MCF 10A (cell line): ENCODE measurements at regions not wholly inside any gene's neighbourhood (a gene's known extent, or its start where the extent isn't known, plus 50 kb on each side); places are given as distances from the start of the nearest gene placed in this dataset.

Experiments
- BruUV-seq: library from RNA; stranded (reverse); fragments of 400-500 nt; replicated peaks from 2 replicates; lab custom pipeline; 2021; lab: Mats Ljungman, UMichigan
- CTCF ChIA-PET: fragments of 300-600 bp; sonication (Branson Sonifier 250); formaldehyde crosslinking; extraction: SDS; loops from one replicate; lab custom pipeline; 2021; ENCODE audit warnings: antibody characterized with exemption, inconsistent platforms; lab: Yijun Ruan, JAX
- POLR2A ChIA-PET: fragments of 300-600, 350-650 bp; sonication (Branson Sonifier 250); formaldehyde crosslinking; extraction: SDS; loops from one replicate; lab custom pipeline; 2020; ENCODE audit warnings: antibody characterized with exemption, inconsistent platforms; lab: Yijun Ruan, JAX
- DNase-seq: peaks from one replicate; pipeline ENCODE4 v3.0.0-alpha.2; 2018; ENCODE audit not compliant: unreplicated experiment
- H3K27ac Mint-ChIP-seq: one replicate; pipeline ENCODE4 v1.8.0; 2022; ENCODE audit warnings: mild to moderate bottlenecking, low read depth, mixed read lengths; ENCODE audit not compliant: unreplicated experiment
- H3K27me3 Mint-ChIP-seq: one replicate; pipeline ENCODE4 v1.8.0; 2022; ENCODE audit warnings: mixed read lengths; ENCODE audit not compliant: insufficient read depth, unreplicated experiment
- H3K36me3 Mint-ChIP-seq: one replicate; pipeline ENCODE4 v1.8.0; 2022; ENCODE audit warnings: mild to moderate bottlenecking, moderate library complexity, mixed read lengths; ENCODE audit not compliant: insufficient read depth, unreplicated experiment
- H3K4me1 Mint-ChIP-seq: one replicate; pipeline ENCODE4 v1.8.0; 2022; ENCODE audit warnings: mixed read lengths; ENCODE audit not compliant: insufficient read depth, unreplicated experiment
- H3K4me3 Mint-ChIP-seq: one replicate; pipeline ENCODE4 v1.8.0; 2022; ENCODE audit warnings: mild to moderate bottlenecking, moderate library complexity, mixed read lengths; ENCODE audit not compliant: unreplicated experiment
- H3K9me3 Mint-ChIP-seq: one replicate; pipeline ENCODE4 v1.8.0; 2022; ENCODE audit warnings: mixed read lengths; ENCODE audit not compliant: unreplicated experiment
- CTCF ChIP-seq: fragments of 200-600 bp; IDR thresholded peaks from one replicate; pipeline ENCODE4 v1.8.0; 2022; ENCODE audit warnings: antibody characterized with exemption, mild to moderate bottlenecking; ENCODE audit not compliant: unreplicated experiment
- intact Hi-C: fragments of 100-400 bp; cut with micrococcal nuclease; formaldehyde crosslinking; loops from 2 replicates; pipeline ENCODE4 v1.14.1; 2022

- Mint-ChIP-seq H3K36me3 (no peaks in the 10 kb centered on the region), H3K4me1 (no peaks in the 10 kb centered on the region), H3K27me3 (peaks cover 14% of the 10 kb centered on the region), H3K9me3 (no peaks in the 10 kb centered on the region), H3K27ac (no peak overlapping the region), H3K4me3 (no peak overlapping the region)
- intact Hi-C loops = no loop called here
- CTCF ChIA-PET = no interaction called here
- BruUV-seq = no TSS peak
- no peak for TF ChIP-seq CTCF
- no peak for DNase-seq
- POLR2A ChIA-PET = no interaction called here
These were observed 553.2 kb downstream of the VRK1 start for GRCh38 chr14:97350415-97350814.

GRCh38 chr14:97350894-97351731 is 553.9 kb downstream of the VRK1 start:
- POLR2A ChIA-PET = no interaction called here
- Mint-ChIP-seq H3K4me1 (no peaks in the 10 kb centered on the region), H3K9me3 (no peaks in the 10 kb centered on the region), H3K36me3 (no peaks in the 10 kb centered on the region), H3K4me3 (no peak overlapping the region), H3K27ac (no peak overlapping the region), H3K27me3 (peaks cover 16% of the 10 kb centered on the region)
- TF ChIP-seq CTCF = no peak
- no TSS peak for BruUV-seq
- intact Hi-C loops = no loop called here
- CTCF ChIA-PET = no interaction called here
- DNase-seq = no peak

GRCh38 chr14:97353102-97353501 is 555.9 kb downstream of the VRK1 start:
- POLR2A ChIA-PET = no interaction called here
- no peak overlapping the region for H3K4me3 Mint-ChIP-seq
- peaks cover 29% of the 10 kb centered on the region for H3K27me3 Mint-ChIP-seq
- no peak for TF ChIP-seq CTCF
- no peaks in the 10 kb centered on the region for H3K4me1 Mint-ChIP-seq
- no TSS peak for BruUV-seq
- CTCF ChIA-PET = interaction anchor here (0.6 kb wide), 1 partner anchor 41 kb away, joined by 3 read pairs; no protein-coding TSS in a partner anchor
- no peaks in the 10 kb centered on the region for H3K9me3 Mint-ChIP-seq
- no peak overlapping the region for H3K27ac Mint-ChIP-seq
- intact Hi-C loops = no loop called here
- H3K36me3 Mint-ChIP-seq = no peaks in the 10 kb centered on the region
- no peak for DNase-seq

GRCh38 chr14:97354119-97354722 is 557.0 kb downstream of the VRK1 start:
- Mint-ChIP-seq H3K9me3 (no peaks in the 10 kb centered on the region), H3K36me3 (no peaks in the 10 kb centered on the region), H3K4me1 (no peaks in the 10 kb centered on the region), H3K4me3 (no peak overlapping the region), H3K27ac (no peak overlapping the region), H3K27me3 (peaks cover 39% of the 10 kb centered on the region)
- CTCF ChIA-PET = interaction anchor here (0.6 to 0.7 kb wide), 4 partner anchors 11 to 475 kb away, joined by 3 to 5 read pairs (median 3); no protein-coding TSS in a partner anchor
- no peak for DNase-seq
- intact Hi-C loops = no loop called here
- TF ChIP-seq CTCF = no peak
- no TSS peak for BruUV-seq
- POLR2A ChIA-PET = no interaction called here
